Esophagus muscularis mucosa (tissue), 4 donors: ENCODE measurements at regions not wholly inside any gene's neighbourhood (a gene's known extent, or its start where the extent isn't known, plus 50 kb on each side); places are given as distances from the start of the nearest gene placed in this dataset.

Experiments
- EP300 ChIP-seq: sonication (generic); formaldehyde crosslinking; IDR thresholded peaks from one replicate; pipeline ENCODE4 v1.6.1; 2017; ENCODE audit warnings: antibody characterized with exemption
- POLR2A ChIP-seq: fragments of 450-650 bp; IDR thresholded peaks from one replicate; pipeline ENCODE4 v1.6.1; 2017; ENCODE audit warnings: antibody characterized with exemption, moderate library complexity, mild to moderate bottlenecking, low read depth
- TF ChIP-seq, protein P1 (sequence below), 3 experiments: fragments of 200-600 bp in 2 of 3; fragments of 450-650 bp in 1 of 3; sonication (generic) in 2 of 3; IDR thresholded peaks; one replicate each; pipeline ENCODE4 v1.5.1; 2017 to 2019; ENCODE audit warnings: antibody characterized with exemption in 3 of 3, mild to moderate bottlenecking in 2 of 3, moderate library complexity in 1 of 3

DNA sequence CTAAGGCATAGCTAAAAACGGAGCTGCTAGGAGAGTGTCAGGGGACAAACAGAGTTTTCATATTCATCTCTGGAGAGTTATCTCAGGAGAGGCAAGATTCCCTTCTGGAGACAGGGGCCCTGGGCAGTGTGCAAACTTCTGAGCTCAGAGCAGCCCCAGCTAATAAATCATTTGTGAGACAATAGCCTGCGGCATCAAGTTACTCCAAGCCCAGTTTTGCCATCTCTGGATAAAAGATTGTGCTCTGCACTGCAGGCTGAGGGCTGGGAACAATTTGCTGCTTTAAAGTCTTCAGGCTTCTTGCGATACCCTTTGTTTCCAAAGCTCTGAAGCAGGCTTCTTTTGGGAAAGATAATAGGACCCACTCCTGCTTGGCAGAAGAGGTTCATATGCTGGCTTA, 164.3 kb upstream of the BRINP1 start:
- TF ChIP-seq, protein P1, sequence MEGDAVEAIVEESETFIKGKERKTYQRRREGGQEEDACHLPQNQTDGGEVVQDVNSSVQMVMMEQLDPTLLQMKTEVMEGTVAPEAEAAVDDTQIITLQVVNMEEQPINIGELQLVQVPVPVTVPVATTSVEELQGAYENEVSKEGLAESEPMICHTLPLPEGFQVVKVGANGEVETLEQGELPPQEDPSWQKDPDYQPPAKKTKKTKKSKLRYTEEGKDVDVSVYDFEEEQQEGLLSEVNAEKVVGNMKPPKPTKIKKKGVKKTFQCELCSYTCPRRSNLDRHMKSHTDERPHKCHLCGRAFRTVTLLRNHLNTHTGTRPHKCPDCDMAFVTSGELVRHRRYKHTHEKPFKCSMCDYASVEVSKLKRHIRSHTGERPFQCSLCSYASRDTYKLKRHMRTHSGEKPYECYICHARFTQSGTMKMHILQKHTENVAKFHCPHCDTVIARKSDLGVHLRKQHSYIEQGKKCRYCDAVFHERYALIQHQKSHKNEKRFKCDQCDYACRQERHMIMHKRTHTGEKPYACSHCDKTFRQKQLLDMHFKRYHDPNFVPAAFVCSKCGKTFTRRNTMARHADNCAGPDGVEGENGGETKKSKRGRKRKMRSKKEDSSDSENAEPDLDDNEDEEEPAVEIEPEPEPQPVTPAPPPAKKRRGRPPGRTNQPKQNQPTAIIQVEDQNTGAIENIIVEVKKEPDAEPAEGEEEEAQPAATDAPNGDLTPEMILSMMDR (IDR thresholded peaks at IDR 0.05) = no peak
- TF ChIP-seq POLR2A = no peak
- TF ChIP-seq EP300 = no peak
